GM21619 (cell line): ENCODE measurements at regions not wholly inside any gene's neighbourhood (a gene's known extent, or its start where the extent isn't known, plus 50 kb on each side); places are given as distances from the start of the nearest gene placed in this dataset.

Experiments used
- ATAC-seq: cut with Tn5 transposase; IDR thresholded peaks from one replicate; pipeline ENCODE4 v1.9.1; 2021; ENCODE audit not compliant: unreplicated experiment

- peak; percentile 50 for ATAC-seq
Observed at GRCh38 chr3:180332608-180333007, 269.4 kb upstream of the TTC14 start.

- no peak for ATAC-seq
Observed at GRCh38 chr3:180335050-180335449, 266.9 kb upstream of the TTC14 start.

- ATAC-seq: no peak
Observed at GRCh38 chr3:180340395-180340794, 261.6 kb upstream of the TTC14 start.

GRCh38 chr3:180341516-180341915 is 260.4 kb upstream of the TTC14 start:
- ATAC-seq: no peak

GRCh38 chr3:180351601-180352000 is 250.4 kb upstream of the TTC14 start:
- no peak for ATAC-seq

- no peak for ATAC-seq
Observed at GRCh38 chr3:180352261-180352660, 249.7 kb upstream of the TTC14 start.

- ATAC-seq: no peak
Observed at GRCh38 chr3:180354214-180354613, 247.7 kb upstream of the TTC14 start.

- no peak for ATAC-seq
Observed at GRCh38 chr3:180358179-180358578, 243.8 kb upstream of the TTC14 start.

- no peak for ATAC-seq
Observed at GRCh38 chr3:180359061-180359952, 242.7 kb upstream of the TTC14 start.

GRCh38 chr3:180359953-180360279 is 242.0 kb upstream of the TTC14 start:
- no peak for ATAC-seq

- ATAC-seq: no peak
Observed at GRCh38 chr3:180362081-180362480, 239.9 kb upstream of the TTC14 start.

GRCh38 chr3:180375831-180376230 is 226.1 kb upstream of the TTC14 start:
- no peak for ATAC-seq

GRCh38 chr3:180378496-180378895 is 223.5 kb upstream of the TTC14 start:
- no peak for ATAC-seq

- no peak for ATAC-seq
Observed at GRCh38 chr3:180382638-180383180, 219.3 kb upstream of the TTC14 start.

- no peak for ATAC-seq
Observed at GRCh38 chr3:180383332-180384020, 218.5 kb upstream of the TTC14 start.

- ATAC-seq: no peak
Observed at GRCh38 chr3:180390313-180390712, 211.7 kb upstream of the TTC14 start.

GRCh38 chr3:180391001-180391400 is 211.0 kb upstream of the TTC14 start:
- ATAC-seq: no peak

- no peak for ATAC-seq
Observed at GRCh38 chr3:180401226-180401625, 200.7 kb upstream of the TTC14 start.

- peak; percentile 63 for ATAC-seq
Observed at GRCh38 chr3:180402471-180403073, 199.4 kb upstream of the TTC14 start.

GRCh38 chr3:180403156-180403555 is 198.8 kb upstream of the TTC14 start:
- no peak for ATAC-seq

GRCh38 chr3:180408654-180409053 is 193.3 kb upstream of the TTC14 start:
- ATAC-seq: peak; percentile 46

- no peak for ATAC-seq
Observed at GRCh38 chr3:180409170-180409569, 192.8 kb upstream of the TTC14 start.
